Activated CD4-positive, alpha-beta memory T cell treated with anti-CD3 and anti-CD28 coated beads for 36 hours (primary cell): ENCODE measurements at regions not wholly inside any gene's neighbourhood (a gene's known extent, or its start where the extent isn't known, plus 50 kb on each side); places are given as distances from the start of the nearest gene placed in this dataset.
"Not testable (repeated sequence)": the region's sequence is repeated elsewhere in the genome, so short reads cannot be mapped to it uniquely, and the experiment has no call there.

ENCODE experiments used
- CTCF ChIA-PET: fragments of 350-600 bp; sonication (Branson Sonifier 250); formaldehyde crosslinking; loops from one replicate; lab custom pipeline; 2021; ENCODE audit warnings: antibody characterized with exemption, inconsistent platforms; lab: Charles Lee
- POLR2A ChIA-PET: fragments of 350-600 bp; sonication (Branson Sonifier 250); formaldehyde crosslinking; loops from one replicate; lab custom pipeline; 2021; ENCODE audit warnings: antibody characterized with exemption; lab: Charles Lee
- DNase-seq: peaks from one replicate; pipeline ENCODE4 v3.0.0-alpha.2; 2020
- H3K27ac Mint-ChIP-seq: one replicate; pipeline ENCODE4 v1.8.0; 2021; ENCODE audit warnings: mixed read lengths
- H3K27me3 Mint-ChIP-seq: one replicate; pipeline ENCODE4 v1.8.0; 2021; ENCODE audit warnings: mixed read lengths
- H3K36me3 Mint-ChIP-seq: one replicate; pipeline ENCODE4 v1.8.0; 2021; ENCODE audit warnings: mixed read lengths
- H3K4me1 Mint-ChIP-seq: one replicate; pipeline ENCODE4 v1.8.0; 2021; ENCODE audit warnings: low read depth, mixed read lengths
- H3K4me3 Mint-ChIP-seq: one replicate; pipeline ENCODE4 v1.8.0; 2021; ENCODE audit warnings: mild to moderate bottlenecking, mixed read lengths
- H3K9me3 Mint-ChIP-seq: one replicate; pipeline ENCODE4 v1.8.0; 2021; ENCODE audit warnings: mixed read lengths
- intact Hi-C: fragments of 100-400 bp; cut with micrococcal nuclease; formaldehyde crosslinking; loops from one replicate; pipeline ENCODE4 v1.15.1; 2023

- H3K27me3 Mint-ChIP-seq, H3K9me3 Mint-ChIP-seq, H3K27ac Mint-ChIP-seq, H3K4me1 Mint-ChIP-seq, DNase-seq, H3K4me3 Mint-ChIP-seq, CTCF ChIA-PET, POLR2A ChIA-PET, intact Hi-C loops, H3K36me3 Mint-ChIP-seq: not testable (repeated sequence)
Measured at GRCh38 chr4:189846094-189846493, 94.6 kb upstream of the FRG1 start.

DNA sequence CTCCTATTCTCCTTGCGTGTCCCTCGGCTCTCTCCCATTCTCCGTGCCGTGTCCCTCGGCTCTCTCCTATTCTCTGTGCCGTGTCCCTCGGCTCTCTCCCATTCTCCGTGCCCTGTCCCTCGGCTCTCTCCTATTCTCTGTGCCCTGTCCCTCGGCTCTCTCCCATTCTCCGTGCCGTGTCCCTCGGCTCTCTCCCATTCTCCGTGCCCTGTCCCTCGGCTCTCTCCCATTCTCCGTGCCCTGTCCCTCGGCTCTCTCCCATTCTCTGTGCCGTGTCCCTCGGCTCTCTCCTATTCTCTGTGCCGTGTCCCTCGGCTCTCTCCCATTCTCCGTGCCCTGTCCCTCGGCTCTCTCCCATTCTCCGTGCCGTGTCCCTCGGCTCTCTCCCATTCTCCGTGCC is 94.1 kb upstream of the FRG1 start:
- POLR2A ChIA-PET, H3K27me3 Mint-ChIP-seq, CTCF ChIA-PET, H3K4me1 Mint-ChIP-seq, intact Hi-C loops, DNase-seq, H3K27ac Mint-ChIP-seq, H3K36me3 Mint-ChIP-seq, H3K9me3 Mint-ChIP-seq, H3K4me3 Mint-ChIP-seq: not testable (repeated sequence)

DNA sequence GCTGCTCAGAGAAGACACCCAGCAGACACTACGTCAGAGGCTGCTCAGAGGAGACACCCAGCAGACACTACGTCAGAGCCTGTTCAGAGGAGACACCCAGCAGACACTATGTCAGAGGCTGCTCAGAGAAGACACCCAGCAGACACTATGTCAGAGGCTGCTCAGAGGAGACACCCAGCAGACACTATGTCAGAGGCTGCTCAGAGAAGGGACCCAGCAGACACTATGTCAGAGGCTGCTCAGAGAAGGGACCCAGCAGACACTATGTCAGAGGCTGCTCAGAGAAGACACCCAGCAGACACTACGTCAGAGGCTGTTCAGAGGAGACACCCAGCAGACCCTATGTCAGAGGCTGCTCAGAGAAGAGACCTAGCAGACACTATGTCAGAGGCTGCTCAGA is 92.0 kb upstream of the FRG1 start:
- H3K4me3 Mint-ChIP-seq, H3K9me3 Mint-ChIP-seq, DNase-seq, intact Hi-C loops, H3K27me3 Mint-ChIP-seq, H3K4me1 Mint-ChIP-seq, H3K27ac Mint-ChIP-seq, H3K36me3 Mint-ChIP-seq, CTCF ChIA-PET, POLR2A ChIA-PET: not testable (repeated sequence)

GRCh38 chr4:189850239-189850856 is 90.3 kb upstream of the FRG1 start:
- CTCF ChIA-PET, result no interaction called here
- POLR2A ChIA-PET, result no interaction called here
- no peaks in the 10 kb centered on the region for H3K4me1 Mint-ChIP-seq
- peaks cover 4% of the 10 kb centered on the region for H3K36me3 Mint-ChIP-seq
- DNase-seq, result no peak
- H3K27ac Mint-ChIP-seq, result no peak overlapping the region
- intact Hi-C loops, result no loop called here
- no peaks in the 10 kb centered on the region for H3K9me3 Mint-ChIP-seq
- no peaks in the 10 kb centered on the region for H3K27me3 Mint-ChIP-seq
- no peak overlapping the region for H3K4me3 Mint-ChIP-seq

DNA sequence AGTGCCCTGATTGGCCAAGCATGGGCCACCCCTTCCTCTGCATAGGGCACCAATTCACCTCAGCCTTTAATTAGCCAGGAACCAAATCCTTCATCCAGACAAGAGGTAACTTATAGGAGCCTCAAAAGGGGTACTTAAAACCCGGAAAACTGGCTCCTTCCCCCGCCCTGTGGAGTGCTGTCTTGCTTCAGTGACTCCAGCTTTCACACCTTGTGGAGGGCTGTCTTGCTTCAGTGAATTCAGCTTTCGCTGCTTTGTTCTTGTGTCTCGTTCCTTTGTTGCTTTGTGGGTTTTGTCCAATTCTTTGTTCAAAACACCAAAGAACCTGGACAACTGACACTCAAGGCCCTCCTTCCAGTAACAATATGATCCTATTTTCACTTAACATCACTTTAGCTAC is 82.2 kb upstream of the FRG1 start:
- POLR2A ChIA-PET, result no interaction called here
- Mint-ChIP-seq H3K4me3 (no peak overlapping the region), H3K9me3 (no peaks in the 10 kb centered on the region), H3K27me3 (no peaks in the 10 kb centered on the region), H3K4me1 (no peaks in the 10 kb centered on the region), H3K27ac (no peak overlapping the region), H3K36me3 (peaks cover 3% of the 10 kb centered on the region)
- CTCF ChIA-PET, result no interaction called here
- intact Hi-C loops, result no loop called here
- DNase-seq, result no peak

GRCh38 chr4:189861101-189861500 is 79.6 kb upstream of the FRG1 start:
- Mint-ChIP-seq H3K27ac (no peak overlapping the region), H3K4me3 (no peak overlapping the region), H3K27me3 (no peaks in the 10 kb centered on the region), H3K36me3 (no peaks in the 10 kb centered on the region), H3K9me3 (no peaks in the 10 kb centered on the region), H3K4me1 (no peaks in the 10 kb centered on the region)
- CTCF ChIA-PET, result no interaction called here
- intact Hi-C loops, result no loop called here
- POLR2A ChIA-PET, result no interaction called here
- DNase-seq, result no peak

DNA sequence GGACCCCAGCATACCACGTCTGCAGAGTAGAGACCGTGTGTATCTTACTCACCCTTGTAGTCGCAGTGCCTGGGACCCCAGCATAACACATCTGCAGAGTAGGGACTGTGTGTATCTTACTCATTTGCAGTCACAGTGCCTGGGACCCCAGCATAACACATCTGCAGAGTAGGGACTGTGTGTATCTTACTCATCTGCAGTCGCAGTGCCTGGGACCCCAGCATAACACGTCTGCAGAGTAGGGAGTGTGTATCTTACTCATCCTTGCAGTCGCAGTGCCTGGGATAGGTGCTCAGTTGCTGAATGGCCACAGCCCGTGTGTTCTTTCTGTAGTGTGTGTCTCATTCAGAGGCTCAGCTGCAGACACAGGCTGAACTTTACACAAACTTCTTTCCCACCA is 71.4 kb upstream of the FRG1 start:
- no peaks in the 10 kb centered on the region for H3K36me3 Mint-ChIP-seq
- intact Hi-C loops, result no loop called here
- no peaks in the 10 kb centered on the region for H3K27me3 Mint-ChIP-seq
- ChIA-PET CTCF (no interaction called here), POLR2A (no interaction called here)
- H3K4me3 Mint-ChIP-seq, result no peak overlapping the region
- no peak for DNase-seq
- no peaks in the 10 kb centered on the region for H3K9me3 Mint-ChIP-seq
- no peak overlapping the region for H3K27ac Mint-ChIP-seq
- H3K4me1 Mint-ChIP-seq, result no peaks in the 10 kb centered on the region

DNA sequence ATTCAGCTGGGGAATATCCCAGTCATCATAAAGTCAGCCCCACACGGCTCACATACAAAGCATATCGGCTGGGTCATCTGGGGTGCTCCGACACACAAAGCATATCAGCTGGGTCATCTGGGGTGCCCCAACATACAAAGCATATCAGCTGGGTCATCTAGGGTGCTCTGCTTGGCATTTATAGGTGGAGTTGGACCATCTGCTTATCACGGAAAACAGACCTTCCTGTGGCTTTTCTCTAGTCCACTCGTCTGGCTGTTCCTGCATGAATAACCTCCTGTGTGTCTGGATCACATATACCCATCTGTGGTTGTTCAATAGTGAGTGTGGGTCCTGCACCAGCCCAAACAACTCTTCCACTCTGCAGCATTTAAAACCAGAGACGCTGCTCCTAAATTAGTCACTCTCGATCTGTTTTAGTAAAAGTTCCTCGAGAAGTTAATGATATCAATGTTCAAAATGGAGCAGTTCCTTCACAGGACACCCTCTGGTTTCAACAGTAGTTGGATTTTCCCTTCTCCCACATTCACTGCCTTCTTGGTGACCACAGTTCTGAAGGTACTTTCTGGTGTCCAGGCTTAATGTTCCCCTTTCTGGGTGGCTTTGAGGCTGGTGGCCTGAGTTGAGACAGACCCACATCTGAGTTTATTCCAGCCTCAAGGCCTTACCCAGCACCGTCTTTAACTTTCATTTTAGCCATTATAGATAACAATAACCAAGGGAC is 70.0 kb upstream of the FRG1 start:
- Mint-ChIP-seq H3K9me3 (no peaks in the 10 kb centered on the region), H3K36me3 (no peaks in the 10 kb centered on the region), H3K4me3 (no peak overlapping the region), H3K27ac (no peak overlapping the region), H3K4me1 (no peaks in the 10 kb centered on the region), H3K27me3 (no peaks in the 10 kb centered on the region)
- ChIA-PET POLR2A (no interaction called here), CTCF (no interaction called here)
- no peak for DNase-seq
- intact Hi-C loops, result no loop called here

- Mint-ChIP-seq H3K27ac (no peak overlapping the region), H3K27me3 (no peaks in the 10 kb centered on the region), H3K36me3 (no peaks in the 10 kb centered on the region), H3K4me1 (no peaks in the 10 kb centered on the region), H3K4me3 (no peak overlapping the region), H3K9me3 (no peaks in the 10 kb centered on the region)
- no peak for DNase-seq
- ChIA-PET POLR2A (no interaction called here), CTCF (interaction anchor here (1.0 kb wide), 1 partner anchor 29 kb away, joined by 3 read pairs; no protein-coding TSS in a partner anchor)
- intact Hi-C loops, result no loop called here
Measured at GRCh38 chr4:189874591-189874990, 66.1 kb upstream of the FRG1 start.

- POLR2A ChIA-PET, H3K4me3 Mint-ChIP-seq, H3K9me3 Mint-ChIP-seq, H3K36me3 Mint-ChIP-seq, DNase-seq, H3K27ac Mint-ChIP-seq, H3K4me1 Mint-ChIP-seq, H3K27me3 Mint-ChIP-seq, CTCF ChIA-PET, intact Hi-C loops: not testable (repeated sequence)
Measured at GRCh38 chr4:189881190-189881589, 59.5 kb upstream of the FRG1 start.

- peaks cover 21% of the 10 kb centered on the region for H3K9me3 Mint-ChIP-seq
- H3K27ac Mint-ChIP-seq, DNase-seq, CTCF ChIA-PET, intact Hi-C loops, H3K4me1 Mint-ChIP-seq, H3K4me3 Mint-ChIP-seq, POLR2A ChIA-PET, H3K27me3 Mint-ChIP-seq: not testable (repeated sequence)
- H3K36me3 Mint-ChIP-seq, result peaks cover 20% of the 10 kb centered on the region
Measured at GRCh38 chr4:189888407-189888806, 52.3 kb upstream of the FRG1 start.
